Endothelial cell of umbilical vein (primary cell): ENCODE measurements at regions not wholly inside any gene's neighbourhood (a gene's known extent, or its start where the extent isn't known, plus 50 kb on each side); places are given as distances from the start of the nearest gene placed in this dataset.

Source experiments
- BruUV-seq: library from RNA; stranded (reverse); fragments of 400-500 nt; replicated peaks from 2 replicates; lab custom pipeline; 2021; lab: Mats Ljungman, UMichigan
- CTCF ChIA-PET: fragments of 300-600, 350-600 bp; sonication (Branson Sonifier 250); formaldehyde crosslinking; loops from one replicate; lab custom pipeline; 2021; ENCODE audit warnings: antibody characterized with exemption, inconsistent platforms; lab: Charles Lee
- POLR2A ChIA-PET: fragments of 300-600, 350-600 bp; sonication (Branson Sonifier 250); formaldehyde crosslinking; loops from one replicate; lab custom pipeline; 2021; ENCODE audit warnings: antibody characterized with exemption, inconsistent platforms; lab: Charles Lee
- DNase-seq: peaks from one replicate; pipeline ENCODE4 v3.0.0-alpha.2; 2011; ENCODE audit warnings: low read depth, low spot score
- FAIRE-seq: peaks from 2 replicates; lab custom pipeline; 2011; peaks lifted over from hg19 to GRCh38; lab: Jason Lieb, UNC
- H2AFZ ChIP-seq: 2 replicates; pipeline ENCODE4 v1.6.0; 2012; ENCODE audit warnings: low read depth, low read length, control low read depth, inconsistent platforms
- H3K27ac ChIP-seq: 2 replicates; pipeline ENCODE4 v1.5.1; 2011; ENCODE audit warnings: low read depth, mild to moderate bottlenecking, control low read depth, low read length, moderate library complexity; ENCODE audit not compliant: insufficient read depth
- H3K27me3 ChIP-seq, 2 experiments: 2 replicates each; pipeline versions ENCODE4 v1.6.0 to v1.6.1; 2011; ENCODE audit warnings: low read length in 2 of 2, mixed read lengths in 1 of 2; ENCODE audit not compliant: control insufficient read depth in 2 of 2, insufficient read depth in 2 of 2
- H3K36me3 ChIP-seq, 2 experiments: 2 replicates in 1 of 2; 3 replicates in 1 of 2; pipeline ENCODE4 v1.5.1; 2011; ENCODE audit warnings: low read length in 2 of 2, mild to moderate bottlenecking in 1 of 2, moderate library complexity in 1 of 2; ENCODE audit not compliant: control insufficient read depth in 2 of 2, insufficient read depth in 2 of 2; ENCODE audit errors: extremely low read depth in 1 of 2
- H3K4me1 ChIP-seq: 3 replicates; pipeline ENCODE4 v1.5.1; 2011; ENCODE audit warnings: mild to moderate bottlenecking, low read length; ENCODE audit not compliant: control insufficient read depth, insufficient read depth; ENCODE audit errors: extremely low read depth
- H3K4me2 ChIP-seq: 2 replicates; pipeline ENCODE4 v1.6.1; 2011; ENCODE audit warnings: low read length, control low read depth, mixed read lengths; ENCODE audit not compliant: insufficient read depth
- H3K4me3 ChIP-seq, 3 experiments: fragments of 200-600 bp in 1 of 3; sonication (generic), shearing (Covaris generic) in 1 of 3; replicated peaks in 1 of 3; 2 replicates each; pipeline ENCODE4 v1.5.1; 2011 to 2016; ENCODE audit warnings: control low read depth in 3 of 3, low read length in 3 of 3, mild to moderate bottlenecking in 2 of 3, inconsistent platforms in 1 of 3, low read depth in 1 of 3, moderate library complexity in 1 of 3; ENCODE audit not compliant: insufficient read depth in 1 of 3
- H3K79me2 ChIP-seq: 2 replicates; pipeline ENCODE4 v1.6.0; 2012; ENCODE audit warnings: low read length, inconsistent platforms; ENCODE audit not compliant: control insufficient read depth, insufficient read depth
- H3K9ac ChIP-seq: replicated peaks from 2 replicates; pipeline ENCODE3; 2011; ENCODE audit warnings: low read length, control low read depth; ENCODE audit not compliant: insufficient read depth; ENCODE audit errors: extremely low read depth
- H3K9me1 ChIP-seq: replicated peaks from 3 replicates; pipeline ENCODE4 v1.6.0; 2011; ENCODE audit warnings: mild to moderate bottlenecking, low read length; ENCODE audit not compliant: control insufficient read depth, insufficient read depth; ENCODE audit errors: extremely low read depth
- H3K9me3 ChIP-seq: replicated peaks from 2 replicates; pipeline ENCODE4 v1.5.1; 2012; ENCODE audit warnings: low read length, inconsistent platforms; ENCODE audit not compliant: control insufficient read depth, insufficient read depth
- H4K20me1 ChIP-seq: replicated peaks from 2 replicates; pipeline ENCODE3; 2011; ENCODE audit warnings: mild to moderate bottlenecking, low read length; ENCODE audit not compliant: control insufficient read depth, insufficient read depth; ENCODE audit errors: extremely low read depth
- CTCF ChIP-seq, 2 donors: IDR thresholded peaks; 1 replicate in 1 of 2; 2 replicates in 1 of 2; pipeline ENCODE4 v1.5.1; 2011; ENCODE audit warnings: low read length in 2 of 2, mild to moderate bottlenecking in 2 of 2, moderate library complexity in 2 of 2, control low read depth in 1 of 2, inconsistent platforms in 1 of 2, low read depth in 1 of 2; ENCODE audit not compliant: insufficient read depth in 1 of 2; ENCODE audit errors: extremely low read depth in 1 of 2
- EZH2 ChIP-seq: IDR thresholded peaks from 2 replicates; pipeline ENCODE4 v1.6.1; 2012; ENCODE audit warnings: borderline replicate concordance, low read depth, mild to moderate bottlenecking, moderate library complexity, low read length, inconsistent platforms; ENCODE audit not compliant: severe bottlenecking
- FOS ChIP-seq: IDR thresholded peaks from 2 replicates; pipeline ENCODE4 v1.6.1; 2011; ENCODE audit warnings: mild to moderate bottlenecking, low read length, moderate library complexity, borderline replicate concordance; ENCODE audit not compliant: insufficient read depth
- GATA2 ChIP-seq: IDR thresholded peaks from 2 replicates; pipeline ENCODE4 v1.7.0; 2011; ENCODE audit warnings: low read depth, mild to moderate bottlenecking, moderate library complexity, mixed read lengths, low read length; ENCODE audit not compliant: insufficient read length, insufficient read depth
- JUN ChIP-seq: IDR thresholded peaks from 2 replicates; pipeline ENCODE4 v1.6.1; 2011; ENCODE audit warnings: borderline replicate concordance, low read depth; ENCODE audit not compliant: insufficient read length, insufficient read depth
- MAX ChIP-seq: IDR thresholded peaks from 2 replicates; pipeline ENCODE4 v1.6.1; 2011; ENCODE audit not compliant: insufficient read depth, insufficient read length
- MYC ChIP-seq: IDR thresholded peaks from one replicate; pipeline ENCODE4 v1.6.1; 2011; ENCODE audit warnings: mild to moderate bottlenecking, low read depth, low read length
- POLR2A ChIP-seq: IDR thresholded peaks from 2 replicates; pipeline ENCODE4 v1.6.1; 2012; ENCODE audit warnings: low read depth, mild to moderate bottlenecking, control low read depth, low read length
- POLR2AphosphoS5 ChIP-seq: IDR thresholded peaks from 2 replicates; pipeline ENCODE4 v1.6.1; 2012; ENCODE audit warnings: low read depth, mild to moderate bottlenecking, control low read depth, low read length, moderate library complexity; ENCODE audit not compliant: insufficient read depth
- dilution Hi-C: fragments of 300-500 bp; cut with MboI; formaldehyde crosslinking; loops from one replicate; pipeline ENCODE4 v1.15.0; 2019; ENCODE audit warnings: low sequenced_read_pairs; ENCODE audit not compliant: extremely low pct_ligation_motif_present
- intact Hi-C: fragments of 100-400 bp; cut with micrococcal nuclease; formaldehyde crosslinking; loops from one replicate; pipeline ENCODE4 v1.10.0; 2022

GRCh38 chr2:238790833-238791230, 57.1 kb upstream of the TWIST2 start:
- Histone ChIP-seq H2AFZ (no peak overlapping the region), H3K27ac (no peak overlapping the region), H3K4me3 (no peak overlapping the region), H3K4me2 (no peak overlapping the region), H3K4me1 (no peaks in the 10 kb centered on the region), H3K9me3 (no peaks in the 10 kb centered on the region), H3K9me1 (no peaks in the 10 kb centered on the region), H3K36me3 (no peaks in the 10 kb centered on the region), H3K27me3 (no peaks in the 10 kb centered on the region), H3K79me2 (no peaks in the 10 kb centered on the region), H4K20me1 (no peaks in the 10 kb centered on the region), H3K9ac (no peak overlapping the region)
- ChIA-PET POLR2A (no interaction called here), CTCF (interaction anchor here (0.6 to 1.1 kb wide), 2 partner anchors 14 to 19 kb away, joined by 5 read pairs; no protein-coding TSS in a partner anchor)
- dilution Hi-C loops = no loop called here
- BruUV-seq = no TSS peak
- FAIRE-seq (no peak), DNase-seq (no peak)
- intact Hi-C loops = no loop called here
- TF ChIP-seq POLR2A (no peak), EZH2 (no peak), FOS (no peak)

GRCh38 chr2:238791354-238791753, 56.5 kb upstream of the TWIST2 start:
- intact Hi-C loops = no loop called here
- CTCF ChIA-PET = interaction anchor here (0.6 to 1.1 kb wide), 2 partner anchors 13 to 1408 kb away, joined by 3 to 5 read pairs; no protein-coding TSS in a partner anchor
- TF ChIP-seq POLR2AphosphoS5 = no peak
- TF ChIP-seq CTCF (IDR thresholded peaks at IDR 0.05; ENCODE audit: extremely low read depth in 1 of 2, insufficient read depth in 1 of 2, low read depth in 1 of 2, low read length in 2 of 2) = no peak
- TF ChIP-seq FOS = no peak
- TF ChIP-seq POLR2A = no peak
- TF ChIP-seq JUN = no peak
- no peak for TF ChIP-seq MYC
- TF ChIP-seq EZH2 = no peak
- TF ChIP-seq MAX = no peak
- no peak for TF ChIP-seq GATA2
- no peaks in the 10 kb centered on the region for H3K9me1 ChIP-seq
- POLR2A ChIA-PET = no interaction called here
- no peaks in the 10 kb centered on the region for H3K36me3 ChIP-seq
- no peaks in the 10 kb centered on the region for H3K27me3 ChIP-seq
- no peaks in the 10 kb centered on the region for H3K9me3 ChIP-seq
- no peak overlapping the region for H3K27ac ChIP-seq
- H3K4me1 ChIP-seq = no peaks in the 10 kb centered on the region
- DNase-seq (no peak), FAIRE-seq (no peak)
- no peak overlapping the region for H3K4me2 ChIP-seq
- H3K79me2 ChIP-seq = no peaks in the 10 kb centered on the region
- dilution Hi-C loops = no loop called here
- no peaks in the 10 kb centered on the region for H4K20me1 ChIP-seq
- BruUV-seq = no TSS peak
- H2AFZ ChIP-seq = no peak overlapping the region
- H3K9ac ChIP-seq = no peak overlapping the region
- H3K4me3 ChIP-seq = no peak overlapping the region
